ENCODE measurements at regions not wholly inside any gene's neighbourhood (a gene's known extent, or its start where the extent isn't known, plus 50 kb on each side); places are given as distances from the start of the nearest gene placed in this dataset.
"Not testable (repeated sequence)": the region's sequence is repeated elsewhere in the genome, so short reads cannot be mapped to it uniquely, and the experiment has no call there.

GRCh38 chrX:47722260-47722659 is 63.3 kb upstream of the UXT start:
- Histone ChIP-seq H3K9ac (ENCODE audit: low read length) (no peak overlapping the region), H3K4me2 (ENCODE audit: low read depth, low read length) (no peak overlapping the region), H3F3A (ENCODE audit: insufficient read depth, low read length) (no peaks in the 10 kb centered on the region), H3K27ac (ENCODE audit: low read length) (no peak overlapping the region), H3K9me3 (replicated peaks; ENCODE audit: insufficient read depth, low read length) (no peaks in the 10 kb centered on the region), H4K20me1 (ENCODE audit: insufficient read depth, low read length) (no peaks in the 10 kb centered on the region), H3K27me3 (replicated peaks; ENCODE audit: insufficient read depth, low read length) (no peaks in the 10 kb centered on the region), H3K4me3 (ENCODE audit: low read length) (no peak overlapping the region), H3K36me3 (replicated peaks; ENCODE audit: insufficient read depth, low read length) (no peaks in the 10 kb centered on the region), H3K9me2 (replicated peaks; ENCODE audit: insufficient read depth, low read length) (no peaks in the 10 kb centered on the region), H3K4me1 (ENCODE audit: low read length) (no peaks in the 10 kb centered on the region), H2AFZ (ENCODE audit: low read length) (no peak overlapping the region), H3K79me2 (ENCODE audit: low read length) (no peaks in the 10 kb centered on the region)
- TF ChIP-seq EZH2 (optimal IDR thresholded peaks at IDR 0.05; ENCODE audit: low read depth, low read length) (no peak), EZH2phosphoT487 (IDR thresholded peaks at IDR 0.05; ENCODE audit: low read length) (no peak), CTCF (IDR thresholded peaks at IDR 0.05; ENCODE audit: low read length) (no peak)
- DNase-seq: no peak

GRCh38 chrX:47715078-47715477 is 56.1 kb upstream of the UXT start:
- H3K9ac ChIP-seq (ENCODE audit: low read length); DNase-seq; H4K20me1 ChIP-seq (ENCODE audit: insufficient read depth, low read length); H3F3A ChIP-seq (ENCODE audit: insufficient read depth, low read length); H3K27me3 ChIP-seq (replicated peaks; ENCODE audit: insufficient read depth, low read length); H3K4me3 ChIP-seq (ENCODE audit: low read length); H3K79me2 ChIP-seq (ENCODE audit: low read length); H3K9me2 ChIP-seq (replicated peaks; ENCODE audit: insufficient read depth, low read length); H3K4me2 ChIP-seq (ENCODE audit: low read depth, low read length); H3K36me3 ChIP-seq (replicated peaks; ENCODE audit: insufficient read depth, low read length); H3K27ac ChIP-seq (ENCODE audit: low read length); H3K9me3 ChIP-seq (replicated peaks; ENCODE audit: insufficient read depth, low read length); H3K4me1 ChIP-seq (ENCODE audit: low read length); H2AFZ ChIP-seq (ENCODE audit: low read length): not testable (repeated sequence)

- not testable (repeated sequence) for H3K27me3 ChIP-seq (replicated peaks; ENCODE audit: insufficient read depth, low read length); H4K20me1 ChIP-seq (ENCODE audit: insufficient read depth, low read length); H3F3A ChIP-seq (ENCODE audit: insufficient read depth, low read length); H3K4me3 ChIP-seq (ENCODE audit: low read length); H3K36me3 ChIP-seq (replicated peaks; ENCODE audit: insufficient read depth, low read length); DNase-seq; H3K9me2 ChIP-seq (replicated peaks; ENCODE audit: insufficient read depth, low read length); H3K4me2 ChIP-seq (ENCODE audit: low read depth, low read length); H2AFZ ChIP-seq (ENCODE audit: low read length); H3K27ac ChIP-seq (ENCODE audit: low read length); H3K9ac ChIP-seq (ENCODE audit: low read length); H3K4me1 ChIP-seq (ENCODE audit: low read length); H3K9me3 ChIP-seq (replicated peaks; ENCODE audit: insufficient read depth, low read length); H3K79me2 ChIP-seq (ENCODE audit: low read length)
Measured at GRCh38 chrX:47712675-47713074, 53.7 kb upstream of the UXT start.

- Histone ChIP-seq H3K9me2 (replicated peaks; ENCODE audit: insufficient read depth, low read length) (no peaks in the 10 kb centered on the region), H3F3A (ENCODE audit: insufficient read depth, low read length) (no peaks in the 10 kb centered on the region), H3K9ac (ENCODE audit: low read length) (no peak overlapping the region), H3K4me3 (ENCODE audit: low read length) (no peak overlapping the region), H3K4me1 (ENCODE audit: low read length) (no peaks in the 10 kb centered on the region), H3K36me3 (replicated peaks; ENCODE audit: insufficient read depth, low read length) (no peaks in the 10 kb centered on the region), H3K79me2 (ENCODE audit: low read length) (no peaks in the 10 kb centered on the region), H3K27me3 (replicated peaks; ENCODE audit: insufficient read depth, low read length) (no peaks in the 10 kb centered on the region), H3K4me2 (ENCODE audit: low read depth, low read length) (no peak overlapping the region), H2AFZ (ENCODE audit: low read length) (no peak overlapping the region), H3K9me3 (replicated peaks; ENCODE audit: insufficient read depth, low read length) (no peaks in the 10 kb centered on the region), H4K20me1 (ENCODE audit: insufficient read depth, low read length) (no peaks in the 10 kb centered on the region), H3K27ac (ENCODE audit: low read length) (no peak overlapping the region)
- TF ChIP-seq EZH2phosphoT487 (IDR thresholded peaks at IDR 0.05; ENCODE audit: low read length) (no peak), CTCF (IDR thresholded peaks at IDR 0.05; ENCODE audit: low read length) (no peak), EZH2 (optimal IDR thresholded peaks at IDR 0.05; ENCODE audit: low read depth, low read length) (no peak)
- DNase-seq: no peak
Measured at GRCh38 chrX:47710252-47710651, 51.3 kb upstream of the UXT start.

Measured in MM.1S (cell line).